ENCODE measurements at regions not wholly inside any gene's neighbourhood (a gene's known extent, or its start where the extent isn't known, plus 50 kb on each side); places are given as distances from the start of the nearest gene placed in this dataset.

- Histone ChIP-seq H3K4me1 (no peaks in the 10 kb centered on the region), H3K27me3 (no peaks in the 10 kb centered on the region), H3K36me3 (no peaks in the 10 kb centered on the region), H3K9me3 (no peaks in the 10 kb centered on the region), H3K27ac (no peak overlapping the region), H3K4me3 (no peak overlapping the region)
- intact Hi-C loops (cut with DNase I; ENCODE audit: low total_unique reads): no loop called here
- TF ChIP-seq POLR2AphosphoS5 (IDR thresholded peaks at IDR 0.05): no peak
- TF ChIP-seq POLR2A (IDR thresholded peaks at IDR 0.05): no peak
- TF ChIP-seq EP300 (IDR thresholded peaks at IDR 0.05): no peak
- no peak for TF ChIP-seq CTCF (IDR thresholded peaks at IDR 0.05)
- no peak for DNase-seq
- WGBS, 5 donors: 73 to 83% (median 73%) methylated on average over 7 of the region's 7 CpGs
Observed at GRCh38 chr5:118606940-118607339, 381.4 kb downstream of the DTWD2 start.

DNA sequence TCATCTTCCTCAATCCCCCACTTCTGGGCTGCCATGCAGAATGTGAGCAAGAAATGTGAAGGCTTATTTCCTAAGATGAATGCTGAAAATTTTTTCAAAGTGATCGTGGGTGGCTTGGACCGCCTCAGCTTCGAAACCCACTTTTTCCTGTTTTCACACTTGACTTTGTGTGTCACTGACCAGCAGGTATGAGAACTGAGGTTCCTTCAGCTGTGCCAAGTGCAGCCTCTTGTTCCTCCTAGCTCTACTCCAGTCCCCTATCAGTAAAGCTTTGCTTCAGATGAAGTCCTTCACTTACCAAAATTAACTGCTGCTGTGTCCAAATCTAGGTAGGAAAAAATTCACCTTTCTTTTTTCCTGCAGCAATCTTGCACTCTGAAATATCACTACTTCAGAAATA lies 382.6 kb downstream of the DTWD2 start:
- no peak for DNase-seq

GRCh38 chr5:118604106-118604505 lies 384.2 kb downstream of the DTWD2 start:
- H3K36me3 ChIP-seq: no peaks in the 10 kb centered on the region
- 20 to 97% (median 58%) methylated on average over 2 of the region's 2 CpGs for WGBS, 5 donors

More for the DNA sequence above, 382.6 kb downstream of the DTWD2 start:
- WGBS, 5 donors: 74 to 87% (median 82%) methylated on average over 3 of the region's 3 CpGs
- Histone ChIP-seq H3K9me3 (no peaks in the 10 kb centered on the region), H3K36me3 (no peaks in the 10 kb centered on the region), H3K4me1 (no peaks in the 10 kb centered on the region), H3K27ac (no peak overlapping the region), H3K4me3 (no peak overlapping the region), H3K27me3 (no peaks in the 10 kb centered on the region)
- intact Hi-C loops (cut with DNase I; ENCODE audit: low total_unique reads): no loop called here
- no peak for TF ChIP-seq POLR2AphosphoS5 (IDR thresholded peaks at IDR 0.05)
- no peak for TF ChIP-seq EP300 (IDR thresholded peaks at IDR 0.05)
- TF ChIP-seq CTCF (IDR thresholded peaks at IDR 0.05): no peak
- TF ChIP-seq POLR2A (IDR thresholded peaks at IDR 0.05): no peak

GRCh38 chr5:118603278-118603677 lies 385.1 kb downstream of the DTWD2 start:
- no peaks in the 10 kb centered on the region for H3K4me1 ChIP-seq
- no peaks in the 10 kb centered on the region for H3K27me3 ChIP-seq
- intact Hi-C loops (cut with DNase I; ENCODE audit: low total_unique reads): no loop called here
- TF ChIP-seq POLR2A (IDR thresholded peaks at IDR 0.05) (no peak), CTCF (IDR thresholded peaks at IDR 0.05) (no peak), EP300 (IDR thresholded peaks at IDR 0.05) (no peak), POLR2AphosphoS5 (IDR thresholded peaks at IDR 0.05) (no peak)
- H3K9me3 ChIP-seq: no peaks in the 10 kb centered on the region
- H3K27ac ChIP-seq: no peak overlapping the region
- DNase-seq: no peak
- no peaks in the 10 kb centered on the region for H3K36me3 ChIP-seq
- WGBS, 5 donors: 87 to 93% (median 91%) methylated on average over 3 of the region's 3 CpGs
- no peak overlapping the region for H3K4me3 ChIP-seq

More at GRCh38 chr5:118604106-118604505, 384.2 kb downstream of the DTWD2 start:
- no peaks in the 10 kb centered on the region for H3K9me3 ChIP-seq
- H3K27me3 ChIP-seq: no peaks in the 10 kb centered on the region
- no peak for DNase-seq
- TF ChIP-seq CTCF (IDR thresholded peaks at IDR 0.05) (no peak), POLR2AphosphoS5 (IDR thresholded peaks at IDR 0.05) (no peak), POLR2A (IDR thresholded peaks at IDR 0.05) (no peak), EP300 (IDR thresholded peaks at IDR 0.05) (no peak)
- H3K4me1 ChIP-seq: no peaks in the 10 kb centered on the region
- intact Hi-C loops (cut with DNase I; ENCODE audit: low total_unique reads): no loop called here
- no peak overlapping the region for H3K4me3 ChIP-seq
- no peak overlapping the region for H3K27ac ChIP-seq
